T-helper 9 cell (primary cell): ENCODE measurements at regions not wholly inside any gene's neighbourhood (a gene's known extent, or its start where the extent isn't known, plus 50 kb on each side); places are given as distances from the start of the nearest gene placed in this dataset.

ENCODE experiments used
- DNase-seq: peaks from one replicate; pipeline ENCODE4 v3.0.0-alpha.2; 2020

DNA sequence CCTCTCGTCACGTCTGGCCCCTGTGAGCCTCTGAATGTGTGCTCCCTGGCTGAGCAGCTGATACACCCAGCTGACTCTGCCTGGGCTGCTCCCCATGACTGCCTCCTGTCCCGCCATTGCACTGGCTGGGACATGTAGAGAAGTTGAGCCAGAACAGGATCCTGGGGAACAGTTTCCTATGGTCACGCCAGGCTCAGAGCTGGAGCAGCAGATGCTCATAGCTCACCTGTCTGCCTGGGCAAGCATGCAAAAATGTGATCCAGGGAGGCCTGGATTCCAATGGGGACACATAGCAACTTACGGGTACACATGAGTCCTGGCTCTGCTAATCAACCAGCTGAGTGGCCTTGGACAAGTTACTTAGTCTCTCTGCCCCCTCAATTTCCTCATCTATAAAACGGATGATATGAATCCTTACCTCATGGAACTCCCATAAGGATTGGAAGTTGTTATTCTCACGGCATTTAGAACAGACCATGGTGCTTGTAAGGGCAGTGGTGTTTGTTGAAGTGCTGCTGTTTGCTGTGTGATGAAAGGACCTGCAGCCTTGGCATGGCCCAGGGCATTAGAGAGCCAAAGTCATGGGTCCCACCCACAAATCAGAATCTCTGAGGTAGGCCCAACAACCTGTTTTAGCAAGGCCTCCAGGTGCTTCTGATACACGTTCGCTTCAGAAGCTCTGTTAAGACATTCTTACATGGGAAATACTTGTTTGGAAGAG, 150.3 kb upstream of the VANGL1 start:
- no peak for DNase-seq

DNA sequence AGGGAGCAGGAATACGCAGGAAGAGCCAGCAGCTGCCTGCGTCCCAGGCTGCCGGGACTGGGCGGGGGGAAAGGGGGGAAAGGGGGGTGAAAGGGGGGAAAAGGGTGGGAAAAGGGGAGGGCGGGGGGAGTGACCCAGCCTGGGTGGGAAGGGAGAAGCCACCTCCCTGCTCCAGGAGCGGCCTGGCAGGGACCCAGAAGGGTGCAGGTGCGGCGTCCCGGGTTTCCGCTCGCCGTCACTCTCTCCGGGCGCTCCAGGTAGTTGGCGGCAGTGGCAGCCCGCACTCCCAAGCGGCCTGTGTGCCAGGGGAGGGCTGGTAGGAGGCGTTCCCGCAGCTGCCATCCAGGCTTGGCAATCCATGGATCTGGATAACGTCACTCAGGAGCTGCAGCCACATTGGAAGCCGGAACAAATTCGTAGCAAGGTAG, 141.0 kb upstream of the NGF start:
- no peak for DNase-seq

GRCh38 chr1:115477071-115477470, 139.0 kb upstream of the NGF start:
- no peak for DNase-seq

DNA sequence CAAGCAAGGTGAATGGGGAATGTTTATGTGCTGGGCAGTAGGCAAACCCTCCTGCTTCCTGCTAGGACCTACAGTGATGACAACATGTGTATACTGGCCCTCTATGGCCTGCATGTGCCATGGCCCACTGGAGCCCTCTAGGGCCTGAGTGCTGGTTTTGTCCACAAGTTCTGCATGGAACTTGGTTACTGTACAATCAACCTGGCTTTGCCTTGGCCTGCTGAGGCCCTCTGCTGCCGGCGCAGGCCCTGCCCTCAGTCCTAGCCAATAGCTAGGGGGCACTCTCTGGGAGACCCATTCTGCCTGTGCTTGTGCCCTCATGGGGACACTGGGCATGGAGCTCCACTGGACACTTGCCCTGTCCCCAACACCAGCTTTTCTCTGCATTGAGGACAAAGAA, 138.6 kb upstream of the NGF start:
- no peak for DNase-seq

GRCh38 chr1:115475901-115476300, 137.9 kb upstream of the NGF start:
- no peak for DNase-seq

GRCh38 chr1:115475252-115475651, 137.2 kb upstream of the NGF start:
- no peak for DNase-seq

DNA sequence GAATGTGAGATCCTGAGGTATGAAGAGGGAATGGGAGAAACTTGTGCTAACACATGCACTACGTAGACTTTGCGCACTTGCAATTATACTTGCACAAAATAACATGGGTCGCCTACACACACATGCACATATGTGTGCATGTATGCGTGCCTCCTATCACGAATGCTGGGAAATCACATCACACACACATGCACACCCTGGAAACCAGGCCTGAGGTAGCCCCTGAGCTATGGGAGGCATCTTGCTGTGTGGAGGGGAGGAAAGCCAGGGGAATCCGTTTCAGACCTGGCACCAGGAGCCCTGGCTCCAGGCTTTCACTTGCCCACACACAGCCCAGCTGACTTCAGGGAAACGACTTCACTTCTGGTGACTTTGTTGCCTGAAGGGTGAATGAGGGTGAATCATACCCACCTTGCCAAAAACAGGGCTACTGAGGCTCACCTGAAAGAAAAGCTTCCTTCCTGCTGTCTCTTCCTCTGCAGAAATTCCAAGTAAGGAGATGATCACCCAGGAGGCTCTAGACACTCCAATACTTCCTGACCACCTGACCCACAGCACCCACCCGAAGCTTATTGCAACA, 136.0 kb upstream of the NGF start:
- DNase-seq, result no peak

GRCh38 chr1:115469703-115470476, 131.8 kb upstream of the NGF start:
- DNase-seq, result peak; percentile 4

DNA sequence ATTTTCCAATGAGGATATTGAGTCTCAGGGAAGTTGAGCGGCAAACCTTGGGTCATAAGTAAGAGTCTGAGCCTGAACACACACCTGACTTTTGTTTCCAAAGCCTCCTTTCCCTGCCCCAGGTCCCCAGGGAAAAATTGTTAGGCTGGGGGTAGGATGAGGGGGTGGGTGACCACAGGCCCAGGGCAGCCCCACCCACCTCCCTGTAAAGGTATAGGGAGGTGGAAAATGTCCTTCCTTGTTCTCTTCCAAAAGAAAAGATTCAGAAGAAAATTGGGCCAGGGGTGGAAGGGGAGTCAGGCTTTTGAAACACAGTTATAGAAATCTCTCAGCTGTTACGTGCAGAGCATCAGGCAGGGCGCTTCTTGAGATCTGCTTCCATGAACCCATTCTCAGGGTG, 129.7 kb upstream of the NGF start:
- DNase-seq, result no peak

GRCh38 chr1:115467196-115467595, 129.1 kb upstream of the NGF start:
- no peak for DNase-seq

DNA sequence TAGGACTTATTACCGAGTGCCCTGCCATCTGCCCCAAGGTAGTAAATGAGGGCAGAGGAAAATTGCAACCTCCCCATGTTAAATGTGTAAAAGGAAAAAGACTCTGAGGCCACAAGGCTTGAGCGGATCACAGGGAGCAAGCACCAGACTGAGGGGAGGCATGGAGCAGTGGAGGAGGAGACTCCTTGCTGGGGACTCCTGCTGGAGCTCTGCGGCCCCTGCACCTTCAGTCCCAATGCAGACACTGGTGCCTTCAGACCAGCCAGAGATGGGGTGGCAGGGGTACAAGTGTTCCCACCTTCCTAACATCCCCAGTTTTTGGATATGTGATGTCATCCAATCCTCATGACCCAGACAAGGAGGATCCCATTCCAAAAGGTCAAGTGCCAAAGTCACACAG, 128.4 kb upstream of the NGF start:
- no peak for DNase-seq

DNA sequence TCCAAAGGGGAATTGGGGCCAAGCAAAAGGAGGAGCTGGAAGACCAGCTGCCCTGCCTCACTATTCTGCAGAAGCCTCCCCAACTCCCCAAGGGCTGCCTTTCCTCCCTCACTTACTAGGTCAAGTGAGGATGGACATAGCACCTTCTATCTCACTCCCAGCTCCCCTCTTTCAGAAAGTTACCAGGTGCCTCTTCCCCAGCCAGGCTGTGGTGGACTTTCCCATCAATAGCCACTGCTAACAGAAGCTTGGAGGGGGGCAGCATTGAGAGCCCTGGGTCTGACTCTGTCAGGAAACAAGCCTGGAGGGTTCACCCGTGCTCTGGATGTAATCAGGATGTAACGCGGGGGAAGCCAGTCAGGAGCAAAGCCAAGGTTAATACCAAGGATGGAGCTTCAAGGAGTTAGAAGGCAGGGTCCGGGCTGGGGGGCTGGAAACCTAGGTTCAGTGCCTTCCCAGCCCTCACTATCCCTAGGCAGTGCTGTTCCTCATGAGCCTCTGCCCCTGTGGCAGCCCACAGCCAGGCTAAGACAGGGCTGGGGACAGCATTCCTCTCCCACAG, 127.8 kb upstream of the NGF start:
- no peak for DNase-seq

DNA sequence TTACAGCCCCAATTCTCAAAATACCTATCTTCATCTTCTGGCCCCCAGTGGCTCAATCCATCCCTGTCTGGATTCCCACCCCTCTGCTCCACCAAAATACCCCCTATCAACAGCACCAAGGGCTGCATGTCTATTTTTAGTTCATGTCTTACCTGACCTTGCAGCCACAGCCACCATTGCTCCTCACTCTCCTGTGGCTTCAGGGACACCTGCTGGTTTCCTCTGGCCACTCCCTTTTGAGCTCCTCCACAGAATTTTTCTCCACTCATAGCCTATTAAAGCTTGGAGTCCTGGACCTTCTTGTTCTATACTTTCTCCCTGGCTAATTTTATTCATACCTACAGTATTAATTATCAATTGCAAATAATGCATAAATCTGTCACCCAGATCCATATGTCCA, 125.3 kb upstream of the NGF start:
- no peak for DNase-seq

GRCh38 chr1:115462566-115463076, 124.6 kb upstream of the NGF start:
- no peak for DNase-seq

- no peak for DNase-seq
Observed at GRCh38 chr1:115461526-115461925, 123.5 kb upstream of the NGF start.

- no peak for DNase-seq
Observed at GRCh38 chr1:115459161-115459560, 121.1 kb upstream of the NGF start.

- DNase-seq, result no peak
Observed at GRCh38 chr1:115458426-115459114, 120.5 kb upstream of the NGF start.

- no peak for DNase-seq
Observed at GRCh38 chr1:115457289-115457688, 119.2 kb upstream of the NGF start.

DNA sequence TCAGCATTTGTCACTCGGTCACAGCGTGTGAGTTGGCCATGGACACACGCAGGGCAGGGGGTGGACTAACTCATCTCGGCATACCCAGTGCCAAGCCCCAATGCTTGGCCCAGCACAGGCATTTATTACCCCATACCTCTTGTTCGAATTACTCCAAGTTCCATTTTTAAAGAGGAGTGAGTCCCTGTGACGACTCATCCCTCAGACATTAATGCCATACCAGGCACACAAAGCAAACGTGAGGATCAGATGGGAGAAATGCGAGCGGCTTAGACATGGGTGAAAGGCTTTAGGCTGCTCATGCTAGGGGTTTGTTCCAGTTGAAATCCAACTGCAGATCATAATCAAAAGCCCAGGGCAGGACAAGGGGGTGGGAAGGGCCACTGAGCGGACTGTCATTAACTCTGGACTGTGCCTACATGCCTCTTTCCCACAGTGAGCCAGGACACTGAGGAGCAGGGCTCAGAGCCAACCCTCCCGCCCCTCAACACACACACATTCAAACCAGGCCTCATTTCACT, 118.5 kb upstream of the NGF start:
- no peak for DNase-seq

- DNase-seq, result no peak
Observed at GRCh38 chr1:115454837-115455511, 116.9 kb upstream of the NGF start.

DNA sequence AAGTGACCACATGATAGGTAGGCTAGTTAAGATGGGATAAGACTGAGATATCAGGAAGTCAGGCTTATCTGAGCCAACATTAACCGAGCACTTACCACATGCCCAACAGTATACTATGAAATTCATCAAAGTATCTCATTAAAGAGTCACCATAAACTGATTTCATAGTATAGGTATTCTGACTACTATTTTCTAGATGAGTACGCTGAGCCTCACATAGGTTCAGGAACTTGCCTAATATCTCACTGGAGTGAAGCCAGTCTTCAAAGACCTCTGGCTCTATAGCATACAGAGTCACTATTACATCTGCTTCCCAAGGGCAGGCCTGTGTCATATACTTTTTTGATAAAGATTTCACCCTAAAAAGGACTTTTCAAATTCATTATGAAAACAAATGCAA, 115.6 kb upstream of the NGF start:
- no peak for DNase-seq
